Loucy (cell line): ENCODE measurements at regions not wholly inside any gene's neighbourhood (a gene's known extent, or its start where the extent isn't known, plus 50 kb on each side); places are given as distances from the start of the nearest gene placed in this dataset.

Experiments used
- H2AFZ ChIP-seq: fragments of 200-600 bp; sonication (generic); 2 replicates; pipeline ENCODE4 v1.6.0; 2016; ENCODE audit warnings: antibody characterized with exemption, mild to moderate bottlenecking, low read length, moderate library complexity
- H3F3A ChIP-seq: fragments of 200-600 bp; 2 replicates; pipeline ENCODE4 v1.6.0; 2016; ENCODE audit warnings: antibody characterized with exemption, low read depth, mild to moderate bottlenecking
- H3K27me3 ChIP-seq: fragments of 200-600 bp; sonication (generic); 2 replicates; pipeline ENCODE4 v1.6.1; 2014; ENCODE audit warnings: low read length, mild to moderate bottlenecking; ENCODE audit not compliant: insufficient read depth, poor library complexity, severe bottlenecking
- H3K36me3 ChIP-seq: fragments of 200-600 bp; sonication (generic); 2 replicates; pipeline ENCODE4 v1.6.1; 2016; ENCODE audit warnings: low read length; ENCODE audit not compliant: insufficient read depth
- H3K4me1 ChIP-seq: fragments of 200-600 bp; sonication (generic); 2 replicates; pipeline ENCODE4 v1.5.1; 2014; ENCODE audit warnings: low read length, mild to moderate bottlenecking; ENCODE audit not compliant: insufficient read depth, poor library complexity, severe bottlenecking
- H3K4me2 ChIP-seq: fragments of 200-600 bp; sonication (generic); 2 replicates; pipeline ENCODE4 v1.6.0; 2014; ENCODE audit warnings: antibody characterized with exemption, low read length, low read depth, mild to moderate bottlenecking; ENCODE audit not compliant: poor library complexity, severe bottlenecking
- H3K4me3 ChIP-seq: fragments of 200-600 bp; sonication (generic); 2 replicates; pipeline ENCODE4 v1.5.1; 2014; ENCODE audit warnings: low read length, mild to moderate bottlenecking, mixed read lengths; ENCODE audit not compliant: poor library complexity, severe bottlenecking
- H3K79me2 ChIP-seq: fragments of 200-600 bp; sonication (generic); 2 replicates; pipeline ENCODE4 v1.6.1; 2014; ENCODE audit warnings: low read length; ENCODE audit not compliant: insufficient read depth
- H3K9ac ChIP-seq: fragments of 200-600 bp; sonication (generic); 2 replicates; pipeline ENCODE4 v1.6.0; 2014; ENCODE audit warnings: mild to moderate bottlenecking, low read depth, low read length, moderate library complexity; ENCODE audit not compliant: poor library complexity, severe bottlenecking
- H3K9me2 ChIP-seq: fragments of 200-600 bp; sonication (generic); replicated peaks from 2 replicates; pipeline ENCODE4 v1.6.1; 2016; ENCODE audit warnings: low read depth, low read length, mixed read lengths
- H3K9me3 ChIP-seq: fragments of 200-600 bp; sonication (generic); 2 replicates; pipeline ENCODE4 v1.6.1; 2014; ENCODE audit warnings: mild to moderate bottlenecking, antibody characterized with exemption, low read length, low read depth; ENCODE audit not compliant: insufficient read depth
- H4K20me1 ChIP-seq: fragments of 200-600 bp; sonication (generic); 2 replicates; pipeline ENCODE4 v1.6.0; 2014; ENCODE audit warnings: antibody characterized with exemption, low read length, mild to moderate bottlenecking; ENCODE audit not compliant: insufficient read depth, poor library complexity, severe bottlenecking
- CTCF ChIP-seq: fragments of 200-600 bp; sonication (generic); conservative IDR thresholded peaks from 2 replicates; pipeline ENCODE4 v1.5.1; 2014; ENCODE audit warnings: mild to moderate bottlenecking, antibody characterized with exemption, low read length
- EZH2phosphoT487 ChIP-seq: fragments of 200-600 bp; IDR thresholded peaks from 2 replicates; pipeline ENCODE4 v1.6.1; 2018; ENCODE audit warnings: antibody characterized with exemption, mild to moderate bottlenecking, moderate library complexity, borderline replicate concordance

GRCh38 chr4:83923341-83923740 lies 387.4 kb downstream of the GPAT3 start:
- no peaks in the 10 kb centered on the region for H3K36me3 ChIP-seq
- H3K9me2 ChIP-seq, result no peaks in the 10 kb centered on the region

GRCh38 chr4:83922402-83922801 lies 386.5 kb downstream of the GPAT3 start:
- no peak overlapping the region for H3K4me3 ChIP-seq
- no peak overlapping the region for H2AFZ ChIP-seq
- no peaks in the 10 kb centered on the region for H3K9me2 ChIP-seq
- TF ChIP-seq CTCF (no peak), EZH2phosphoT487 (no peak)
- no peak overlapping the region for H3K9ac ChIP-seq
- no peaks in the 10 kb centered on the region for H3K79me2 ChIP-seq
- H4K20me1 ChIP-seq, result no peaks in the 10 kb centered on the region
- no peak overlapping the region for H3K4me2 ChIP-seq
- H3K4me1 ChIP-seq, result no peaks in the 10 kb centered on the region
- H3K27me3 ChIP-seq, result no peaks in the 10 kb centered on the region
- no peaks in the 10 kb centered on the region for H3F3A ChIP-seq
- H3K9me3 ChIP-seq, result no peaks in the 10 kb centered on the region
- no peaks in the 10 kb centered on the region for H3K36me3 ChIP-seq

More at GRCh38 chr4:83923341-83923740, 387.4 kb downstream of the GPAT3 start:
- Histone ChIP-seq H3K4me3 (no peak overlapping the region), H3K27me3 (no peaks in the 10 kb centered on the region), H3K79me2 (no peaks in the 10 kb centered on the region), H3K9ac (no peak overlapping the region), H3K4me1 (no peaks in the 10 kb centered on the region), H3F3A (no peaks in the 10 kb centered on the region), H2AFZ (no peak overlapping the region), H3K4me2 (no peak overlapping the region), H3K9me3 (no peaks in the 10 kb centered on the region), H4K20me1 (no peaks in the 10 kb centered on the region)
- TF ChIP-seq CTCF (no peak), EZH2phosphoT487 (no peak)

- Histone ChIP-seq H2AFZ (no peak overlapping the region), H3K9me2 (no peaks in the 10 kb centered on the region), H3K36me3 (no peaks in the 10 kb centered on the region), H3K9ac (no peak overlapping the region), H3K27me3 (no peaks in the 10 kb centered on the region), H3K9me3 (no peaks in the 10 kb centered on the region), H3K4me2 (no peak overlapping the region), H3K4me1 (no peaks in the 10 kb centered on the region), H4K20me1 (no peaks in the 10 kb centered on the region), H3K4me3 (no peak overlapping the region), H3F3A (no peaks in the 10 kb centered on the region), H3K79me2 (no peaks in the 10 kb centered on the region)
- no peak for TF ChIP-seq CTCF
- no peak for TF ChIP-seq EZH2phosphoT487
Observed at GRCh38 chr4:83921124-83921523, 385.2 kb downstream of the GPAT3 start.
